ENCODE measurements at regions not wholly inside any gene's neighbourhood (a gene's known extent, or its start where the extent isn't known, plus 50 kb on each side); places are given as distances from the start of the nearest gene placed in this dataset.

- no peaks in the 10 kb centered on the region for H3K36me3 ChIP-seq (ENCODE audit: control insufficient read depth, insufficient read depth, low read length, severe bottlenecking)
- H3K4me3 ChIP-seq (ENCODE audit: low read length): no peak overlapping the region
- no peak for DNase-seq (ENCODE audit: low read depth)
- no peak overlapping the region for H3K9ac ChIP-seq (ENCODE audit: low read length)
- H3K9me3 ChIP-seq (ENCODE audit: control insufficient read depth, low read length): no peaks in the 10 kb centered on the region
- H3K4me1 ChIP-seq (ENCODE audit: control insufficient read depth, insufficient read depth, low read length): no peaks in the 10 kb centered on the region
- no peaks in the 10 kb centered on the region for H3K27me3 ChIP-seq (replicated peaks; ENCODE audit: control insufficient read depth, insufficient read depth, low read length)
These were observed 527.9 kb upstream of the MDFIC2 start for GRCh38 chr3:70840106-70840870.

GRCh38 chr3:70833239-70833960 lies 521.0 kb upstream of the MDFIC2 start:
- no peak overlapping the region for H3K4me3 ChIP-seq (ENCODE audit: low read length)
- no peak overlapping the region for H3K9ac ChIP-seq (ENCODE audit: low read length)
- no peaks in the 10 kb centered on the region for H3K9me3 ChIP-seq (ENCODE audit: control insufficient read depth, low read length)
- no peaks in the 10 kb centered on the region for H3K27me3 ChIP-seq (replicated peaks; ENCODE audit: control insufficient read depth, insufficient read depth, low read length)
- peaks cover 28% of the 10 kb centered on the region for H3K4me1 ChIP-seq (ENCODE audit: control insufficient read depth, insufficient read depth, low read length)
- no peaks in the 10 kb centered on the region for H3K36me3 ChIP-seq (ENCODE audit: control insufficient read depth, insufficient read depth, low read length, severe bottlenecking)
- DNase-seq (ENCODE audit: low read depth): no peak

- no peaks in the 10 kb centered on the region for H3K9me3 ChIP-seq (ENCODE audit: control insufficient read depth, low read length)
- H3K4me1 ChIP-seq (ENCODE audit: control insufficient read depth, insufficient read depth, low read length): peaks cover 28% of the 10 kb centered on the region
- no peaks in the 10 kb centered on the region for H3K36me3 ChIP-seq (ENCODE audit: control insufficient read depth, insufficient read depth, low read length, severe bottlenecking)
- no peaks in the 10 kb centered on the region for H3K27me3 ChIP-seq (replicated peaks; ENCODE audit: control insufficient read depth, insufficient read depth, low read length)
- peak overlapping the region; percentile 35 for H3K9ac ChIP-seq (ENCODE audit: low read length)
- peak; percentile 56 for DNase-seq (ENCODE audit: low read depth)
- H3K4me3 ChIP-seq (ENCODE audit: low read length): no peak overlapping the region
These were observed 520.4 kb upstream of the MDFIC2 start for GRCh38 chr3:70832834-70833205.

GRCh38 chr3:70832089-70832833 lies 519.8 kb upstream of the MDFIC2 start:
- Histone ChIP-seq H3K36me3 (ENCODE audit: control insufficient read depth, insufficient read depth, low read length, severe bottlenecking) (no peaks in the 10 kb centered on the region), H3K4me3 (ENCODE audit: low read length) (no peak overlapping the region), H3K4me1 (ENCODE audit: control insufficient read depth, insufficient read depth, low read length) (peaks cover 28% of the 10 kb centered on the region), H3K9me3 (ENCODE audit: control insufficient read depth, low read length) (no peaks in the 10 kb centered on the region), H3K9ac (ENCODE audit: low read length) (peak overlapping the region; percentile 35), H3K27me3 (replicated peaks; ENCODE audit: control insufficient read depth, insufficient read depth, low read length) (no peaks in the 10 kb centered on the region)
- DNase-seq (ENCODE audit: low read depth): peak; percentile 82

GRCh38 chr3:70829092-70829491 lies 516.7 kb upstream of the MDFIC2 start:
- no peaks in the 10 kb centered on the region for H3K9me3 ChIP-seq (ENCODE audit: control insufficient read depth, low read length)
- H3K9ac ChIP-seq (ENCODE audit: low read length): peak overlapping the region; percentile 15
- H3K27me3 ChIP-seq (replicated peaks; ENCODE audit: control insufficient read depth, insufficient read depth, low read length): no peaks in the 10 kb centered on the region
- H3K4me3 ChIP-seq (ENCODE audit: low read length): no peak overlapping the region
- peak; percentile 55 for DNase-seq (ENCODE audit: low read depth)
- no peaks in the 10 kb centered on the region for H3K36me3 ChIP-seq (ENCODE audit: control insufficient read depth, insufficient read depth, low read length, severe bottlenecking)
- H3K4me1 ChIP-seq (ENCODE audit: control insufficient read depth, insufficient read depth, low read length): peaks cover 40% of the 10 kb centered on the region

- Histone ChIP-seq H3K36me3 (ENCODE audit: control insufficient read depth, insufficient read depth, low read length, severe bottlenecking) (no peaks in the 10 kb centered on the region), H3K4me1 (ENCODE audit: control insufficient read depth, insufficient read depth, low read length) (peaks cover 27% of the 10 kb centered on the region), H3K4me3 (ENCODE audit: low read length) (peak overlapping the region; percentile 13), H3K27me3 (replicated peaks; ENCODE audit: control insufficient read depth, insufficient read depth, low read length) (no peaks in the 10 kb centered on the region), H3K9ac (ENCODE audit: low read length) (no peak overlapping the region), H3K9me3 (ENCODE audit: control insufficient read depth, low read length) (no peaks in the 10 kb centered on the region)
- DNase-seq (ENCODE audit: low read depth): peak; percentile 29
These were observed 512.3 kb upstream of the MDFIC2 start for GRCh38 chr3:70824773-70825172.

- Histone ChIP-seq H3K4me3 (ENCODE audit: low read length) (peak overlapping the region; percentile 13), H3K36me3 (ENCODE audit: control insufficient read depth, insufficient read depth, low read length, severe bottlenecking) (no peaks in the 10 kb centered on the region), H3K27me3 (replicated peaks; ENCODE audit: control insufficient read depth, insufficient read depth, low read length) (no peaks in the 10 kb centered on the region), H3K9me3 (ENCODE audit: control insufficient read depth, low read length) (no peaks in the 10 kb centered on the region), H3K9ac (ENCODE audit: low read length) (no peak overlapping the region), H3K4me1 (ENCODE audit: control insufficient read depth, insufficient read depth, low read length) (peaks cover 23% of the 10 kb centered on the region)
- DNase-seq (ENCODE audit: low read depth): no peak
These were observed 511.6 kb upstream of the MDFIC2 start for GRCh38 chr3:70824078-70824477.

- H3K4me1 ChIP-seq (ENCODE audit: control insufficient read depth, insufficient read depth, low read length): peaks cover 19% of the 10 kb centered on the region
- no peak overlapping the region for H3K4me3 ChIP-seq (ENCODE audit: low read length)
- no peaks in the 10 kb centered on the region for H3K9me3 ChIP-seq (ENCODE audit: control insufficient read depth, low read length)
- no peaks in the 10 kb centered on the region for H3K36me3 ChIP-seq (ENCODE audit: control insufficient read depth, insufficient read depth, low read length, severe bottlenecking)
- no peak for DNase-seq (ENCODE audit: low read depth)
- no peaks in the 10 kb centered on the region for H3K27me3 ChIP-seq (replicated peaks; ENCODE audit: control insufficient read depth, insufficient read depth, low read length)
- H3K9ac ChIP-seq (ENCODE audit: low read length): no peak overlapping the region
These were observed 511.2 kb upstream of the MDFIC2 start for GRCh38 chr3:70823622-70824021.

GRCh38 chr3:70822669-70823068 lies 510.2 kb upstream of the MDFIC2 start:
- Histone ChIP-seq H3K4me3 (ENCODE audit: low read length) (no peak overlapping the region), H3K27me3 (replicated peaks; ENCODE audit: control insufficient read depth, insufficient read depth, low read length) (no peaks in the 10 kb centered on the region), H3K9ac (ENCODE audit: low read length) (no peak overlapping the region), H3K4me1 (ENCODE audit: control insufficient read depth, insufficient read depth, low read length) (peaks cover 19% of the 10 kb centered on the region), H3K9me3 (ENCODE audit: control insufficient read depth, low read length) (no peaks in the 10 kb centered on the region), H3K36me3 (ENCODE audit: control insufficient read depth, insufficient read depth, low read length, severe bottlenecking) (no peaks in the 10 kb centered on the region)
- no peak for DNase-seq (ENCODE audit: low read depth)

GRCh38 chr3:70821602-70822001 lies 509.2 kb upstream of the MDFIC2 start:
- Histone ChIP-seq H3K27me3 (replicated peaks; ENCODE audit: control insufficient read depth, insufficient read depth, low read length) (no peaks in the 10 kb centered on the region), H3K9ac (ENCODE audit: low read length) (no peak overlapping the region)

GRCh38 chr3:70820397-70820796 lies 508.0 kb upstream of the MDFIC2 start:
- Histone ChIP-seq H3K9me3 (ENCODE audit: control insufficient read depth, low read length) (peaks cover 6% of the 10 kb centered on the region), H3K4me3 (ENCODE audit: low read length) (no peak overlapping the region), H3K9ac (ENCODE audit: low read length) (no peak overlapping the region), H3K4me1 (ENCODE audit: control insufficient read depth, insufficient read depth, low read length) (peaks cover 19% of the 10 kb centered on the region), H3K36me3 (ENCODE audit: control insufficient read depth, insufficient read depth, low read length, severe bottlenecking) (no peaks in the 10 kb centered on the region), H3K27me3 (replicated peaks; ENCODE audit: control insufficient read depth, insufficient read depth, low read length) (no peaks in the 10 kb centered on the region)
- DNase-seq (ENCODE audit: low read depth): no peak

More at GRCh38 chr3:70821602-70822001, 509.2 kb upstream of the MDFIC2 start:
- DNase-seq (ENCODE audit: low read depth): no peak
- peaks cover 3% of the 10 kb centered on the region for H3K9me3 ChIP-seq (ENCODE audit: control insufficient read depth, low read length)
- peaks cover 19% of the 10 kb centered on the region for H3K4me1 ChIP-seq (ENCODE audit: control insufficient read depth, insufficient read depth, low read length)
- no peak overlapping the region for H3K4me3 ChIP-seq (ENCODE audit: low read length)
- no peaks in the 10 kb centered on the region for H3K36me3 ChIP-seq (ENCODE audit: control insufficient read depth, insufficient read depth, low read length, severe bottlenecking)

Data from adipocyte (in vitro differentiated cells).